Fibroblast of mammary gland (primary cell): ENCODE measurements at regions not wholly inside any gene's neighbourhood (a gene's known extent, or its start where the extent isn't known, plus 50 kb on each side); places are given as distances from the start of the nearest gene placed in this dataset.

Source experiments
- DNase-seq: peaks from one replicate; pipeline ENCODE4 v3.0.0-alpha.2; 2010; ENCODE audit warnings: low read depth
- H3K4me3 ChIP-seq: 2 replicates; pipeline ENCODE4 v1.5.1; 2011; ENCODE audit warnings: low read depth, mild to moderate bottlenecking, low read length, moderate library complexity; ENCODE audit not compliant: control insufficient read depth
- TF ChIP-seq, protein P1 (sequence below): conservative IDR thresholded peaks from 2 replicates; pipeline ENCODE4 v1.5.1; 2011; ENCODE audit warnings: low read depth, low read length, inconsistent platforms; ENCODE audit not compliant: control insufficient read depth, insufficient read depth

DNA sequence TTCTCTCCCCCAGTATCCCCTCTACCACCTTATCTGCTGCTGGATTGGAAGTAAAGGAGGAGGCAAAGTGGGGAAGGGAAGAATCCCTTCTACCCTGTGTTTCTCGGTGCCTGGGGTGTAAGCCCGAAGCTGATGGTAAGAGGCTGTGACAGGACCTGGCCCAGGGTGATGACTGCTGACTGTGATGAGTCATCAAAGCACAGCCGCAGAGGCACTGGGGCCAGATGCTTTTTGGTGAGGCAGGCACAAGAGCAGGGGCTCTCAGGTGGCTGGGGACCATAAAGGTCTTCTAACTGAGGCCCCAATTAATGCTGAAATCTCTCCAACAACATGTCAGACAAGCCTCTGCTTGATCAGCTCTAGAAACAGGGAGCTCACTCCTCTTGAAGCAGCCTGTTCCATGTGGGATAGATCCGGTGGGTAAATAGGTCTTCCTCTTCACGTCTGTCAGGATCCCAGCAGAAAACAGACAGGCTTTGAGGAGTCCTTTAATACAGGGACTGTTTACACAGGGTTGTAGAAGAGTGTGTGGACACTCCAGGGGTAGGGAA lies 86.1 kb upstream of the PCBD1 start:
- no peak overlapping the region for H3K4me3 ChIP-seq
- TF ChIP-seq, protein P1, sequence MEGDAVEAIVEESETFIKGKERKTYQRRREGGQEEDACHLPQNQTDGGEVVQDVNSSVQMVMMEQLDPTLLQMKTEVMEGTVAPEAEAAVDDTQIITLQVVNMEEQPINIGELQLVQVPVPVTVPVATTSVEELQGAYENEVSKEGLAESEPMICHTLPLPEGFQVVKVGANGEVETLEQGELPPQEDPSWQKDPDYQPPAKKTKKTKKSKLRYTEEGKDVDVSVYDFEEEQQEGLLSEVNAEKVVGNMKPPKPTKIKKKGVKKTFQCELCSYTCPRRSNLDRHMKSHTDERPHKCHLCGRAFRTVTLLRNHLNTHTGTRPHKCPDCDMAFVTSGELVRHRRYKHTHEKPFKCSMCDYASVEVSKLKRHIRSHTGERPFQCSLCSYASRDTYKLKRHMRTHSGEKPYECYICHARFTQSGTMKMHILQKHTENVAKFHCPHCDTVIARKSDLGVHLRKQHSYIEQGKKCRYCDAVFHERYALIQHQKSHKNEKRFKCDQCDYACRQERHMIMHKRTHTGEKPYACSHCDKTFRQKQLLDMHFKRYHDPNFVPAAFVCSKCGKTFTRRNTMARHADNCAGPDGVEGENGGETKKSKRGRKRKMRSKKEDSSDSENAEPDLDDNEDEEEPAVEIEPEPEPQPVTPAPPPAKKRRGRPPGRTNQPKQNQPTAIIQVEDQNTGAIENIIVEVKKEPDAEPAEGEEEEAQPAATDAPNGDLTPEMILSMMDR: no peak
- DNase-seq: peak; percentile 32

DNA sequence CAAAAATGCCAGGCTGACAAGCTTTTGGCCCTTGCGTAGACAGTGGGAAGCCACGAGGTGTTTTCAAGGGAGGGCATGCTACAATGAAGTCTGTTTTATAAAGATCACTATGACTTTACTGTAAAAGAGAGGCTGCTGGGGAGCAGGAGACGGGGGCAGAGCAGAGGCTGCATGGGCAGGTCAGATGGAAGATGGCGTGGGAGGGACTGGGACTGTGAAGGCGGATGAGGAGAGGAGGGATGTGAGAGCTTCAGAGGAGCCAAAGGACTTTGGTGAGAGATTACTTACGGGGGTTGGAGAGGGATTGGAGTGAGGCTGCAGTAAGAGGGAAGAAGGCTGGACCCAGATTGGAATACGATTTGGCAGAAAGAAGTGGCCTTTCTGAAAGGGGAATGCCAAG lies 86.6 kb upstream of the PCBD1 start:
- no peak for DNase-seq
- TF ChIP-seq, protein P1: no peak

DNA sequence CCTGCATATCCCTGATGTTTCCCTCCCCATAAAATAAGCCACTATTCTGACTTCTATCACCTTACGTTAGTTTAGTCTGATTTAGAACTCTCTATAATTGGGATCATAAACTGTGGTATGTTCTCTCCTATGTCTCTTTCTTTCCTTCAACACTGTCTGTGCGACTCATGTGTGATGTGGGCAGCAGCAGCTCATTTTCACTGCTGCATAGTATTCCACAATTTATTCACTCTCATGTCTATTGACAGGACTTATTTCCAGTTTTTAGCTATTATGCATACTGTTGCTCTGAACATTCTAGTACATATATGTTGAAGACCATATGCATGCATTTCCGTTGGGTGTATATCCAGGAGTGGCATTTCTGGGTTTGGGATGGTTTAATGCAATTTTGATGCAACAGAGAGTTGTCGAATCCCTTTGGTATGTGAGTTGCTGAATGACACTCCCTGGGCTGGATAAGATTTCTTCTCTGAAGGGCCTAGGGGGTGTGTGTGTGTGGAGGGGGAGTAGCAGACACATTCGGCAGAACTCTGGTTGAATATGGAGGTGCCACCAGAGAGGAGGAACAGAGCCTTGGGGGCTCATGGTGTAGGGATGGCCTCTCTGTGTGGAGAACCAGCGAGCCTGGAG lies 87.8 kb upstream of the PCBD1 start:
- no peak for DNase-seq
- TF ChIP-seq, protein P1: no peak
- H3K4me3 ChIP-seq: no peak overlapping the region

More for the DNA sequence above, 86.6 kb upstream of the PCBD1 start:
- no peak overlapping the region for H3K4me3 ChIP-seq

DNA sequence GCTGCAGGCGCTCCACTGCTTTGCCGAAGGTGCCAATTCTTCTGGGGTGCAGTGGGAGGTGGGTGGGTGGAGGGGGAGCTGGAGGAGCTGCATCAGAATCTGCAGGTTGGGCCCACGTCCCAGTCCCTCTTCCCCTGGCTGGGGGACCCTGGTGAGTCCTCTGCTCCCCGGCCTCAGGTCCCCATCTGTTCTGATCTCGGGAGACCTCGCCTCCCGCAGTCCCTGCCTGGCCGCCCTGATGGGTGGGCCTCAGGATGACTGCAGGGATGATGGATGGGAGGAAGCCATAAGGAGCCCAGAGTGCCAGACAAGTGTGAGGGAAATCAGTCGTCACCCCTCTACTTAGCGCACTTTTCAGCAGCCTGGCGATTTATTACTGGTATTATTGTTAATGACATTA lies 89.3 kb upstream of the PCBD1 start:
- TF ChIP-seq, protein P1: no peak
- H3K4me3 ChIP-seq: no peak overlapping the region
- no peak for DNase-seq

DNA sequence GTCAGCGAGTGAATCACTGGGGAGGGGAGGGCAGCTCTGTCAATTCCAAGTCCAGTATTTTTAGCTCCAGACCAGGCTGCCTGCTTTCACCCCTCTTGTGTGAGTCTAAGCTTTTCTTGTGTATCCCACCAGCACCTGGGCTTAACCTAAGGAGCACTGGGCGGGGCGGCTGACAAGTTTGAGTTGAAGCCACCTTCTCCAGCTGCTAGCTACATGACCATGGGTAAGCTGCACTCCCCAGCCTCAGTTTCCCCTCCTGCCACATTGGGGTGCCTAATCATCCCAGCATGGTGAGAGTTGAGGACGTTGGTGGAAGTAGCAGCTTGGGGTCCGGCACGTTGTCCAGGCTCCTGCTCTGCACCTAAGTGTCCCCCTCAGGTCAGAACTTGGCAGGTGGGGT lies 89.8 kb upstream of the PCBD1 start:
- no peak overlapping the region for H3K4me3 ChIP-seq
- TF ChIP-seq, protein P1: no peak
- no peak for DNase-seq

DNA sequence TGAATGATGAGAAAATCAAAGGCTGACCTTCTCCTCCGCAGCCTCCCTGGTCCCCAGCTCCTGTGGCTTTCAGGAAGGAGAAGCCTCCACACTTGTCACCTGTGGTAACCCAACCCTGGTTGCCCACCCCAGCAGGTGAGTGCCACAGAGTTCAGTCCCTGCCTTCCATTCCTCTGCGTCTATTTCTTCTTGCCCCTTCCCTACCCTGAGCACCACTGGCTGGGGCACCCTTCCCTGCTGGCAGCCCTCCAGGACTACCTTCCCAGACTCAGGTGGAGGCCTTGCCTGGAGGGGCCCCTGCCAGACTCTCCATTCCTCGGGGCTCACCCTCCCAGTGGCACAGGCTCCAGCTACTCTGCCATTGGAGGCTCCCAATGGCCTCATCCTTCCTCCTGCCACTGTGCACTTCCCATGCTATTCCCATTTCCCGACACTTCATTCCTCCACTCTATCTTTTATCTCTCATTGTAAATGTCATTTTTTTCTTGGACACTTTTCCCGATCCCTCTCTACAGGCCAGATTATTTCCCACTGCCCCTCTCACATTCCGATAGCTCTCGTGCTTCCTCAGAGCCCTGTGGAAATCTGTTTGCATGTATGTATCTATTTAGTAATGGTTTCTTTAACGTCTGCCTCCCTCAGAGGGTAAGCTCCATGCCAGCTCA lies 90.6 kb upstream of the PCBD1 start:
- H3K4me3 ChIP-seq: no peak overlapping the region
- DNase-seq: no peak

More for the DNA sequence above, 90.6 kb upstream of the PCBD1 start:
- TF ChIP-seq, protein P1: no peak
